Caco-2 (cell line): ENCODE measurements at regions not wholly inside any gene's neighbourhood (a gene's known extent, or its start where the extent isn't known, plus 50 kb on each side); places are given as distances from the start of the nearest gene placed in this dataset.
"Not testable (repeated sequence)": the region's sequence is repeated elsewhere in the genome, so short reads cannot be mapped to it uniquely, and the experiment has no call there.

ENCODE experiments used
- BruUV-seq: library from RNA; stranded (reverse); fragments of 400-500 nt; replicated peaks from 2 replicates; lab custom pipeline; 2021; lab: Mats Ljungman, UMichigan
- CTCF ChIA-PET: fragments of 300-600 bp; sonication (Branson Sonifier 250); formaldehyde crosslinking; loops from one replicate; lab custom pipeline; 2022; ENCODE audit warnings: antibody characterized with exemption; lab: Charles Lee
- POLR2A ChIA-PET: fragments of 300-600 bp; sonication (Branson Sonifier 250); formaldehyde crosslinking; loops from one replicate; lab custom pipeline; 2022; ENCODE audit warnings: antibody characterized with exemption; lab: Charles Lee
- DNase-seq, 2 experiments: peaks; one replicate each; pipeline versions ENCODE4 v3.0.0 to v3.0.0-alpha.2; 2020 to 2022
- H3K27me3 ChIP-seq: replicated peaks from 2 replicates; pipeline ENCODE4 v1.6.0; 2011; ENCODE audit warnings: low read length; ENCODE audit not compliant: control insufficient read depth, insufficient read depth
- H3K36me3 ChIP-seq: 2 replicates; pipeline ENCODE4 v1.5.1; 2011; ENCODE audit warnings: low read length; ENCODE audit not compliant: control insufficient read depth, insufficient read depth
- H3K4me1 ChIP-seq: fragments of 250-450 bp; sonication (Bioruptor Pico); 2 replicates; pipeline ENCODE4 v1.5.1; 2020; ENCODE audit warnings: mild to moderate bottlenecking
- H3K4me3 ChIP-seq: 2 replicates; pipeline ENCODE4 v1.5.1; 2011; ENCODE audit warnings: low read depth, mild to moderate bottlenecking, control low read depth, low read length
- H3K9me3 ChIP-seq: fragments of 250-450 bp; sonication (Bioruptor Pico); 2 replicates; pipeline ENCODE4 v1.5.1; 2020; ENCODE audit warnings: mild to moderate bottlenecking, moderate library complexity
- H3K27ac Mint-ChIP-seq: one replicate; pipeline ENCODE4 v1.8.0; 2022; ENCODE audit warnings: mixed read lengths; ENCODE audit not compliant: unreplicated experiment
- H3K27me3 Mint-ChIP-seq: one replicate; pipeline ENCODE4 v1.8.0; 2022; ENCODE audit warnings: mixed read lengths; ENCODE audit not compliant: insufficient read depth, unreplicated experiment
- H3K36me3 Mint-ChIP-seq: one replicate; pipeline ENCODE4 v1.8.0; 2022; ENCODE audit warnings: mild to moderate bottlenecking, mixed read lengths; ENCODE audit not compliant: insufficient read depth, unreplicated experiment
- H3K4me1 Mint-ChIP-seq: one replicate; pipeline ENCODE4 v1.8.0; 2022; ENCODE audit warnings: low read depth, mixed read lengths; ENCODE audit not compliant: unreplicated experiment
- H3K4me3 Mint-ChIP-seq: one replicate; pipeline ENCODE4 v1.8.0; 2022; ENCODE audit warnings: mild to moderate bottlenecking, moderate library complexity, mixed read lengths; ENCODE audit not compliant: unreplicated experiment
- H3K9me3 Mint-ChIP-seq: one replicate; pipeline ENCODE4 v1.8.0; 2022; ENCODE audit warnings: mixed read lengths; ENCODE audit not compliant: unreplicated experiment
- intact Hi-C: fragments of 100-400 bp; cut with micrococcal nuclease; formaldehyde crosslinking; loops from one replicate; pipeline ENCODE4 v1.10.0; 2022; ENCODE audit not compliant: unreplicated experiment
- TF ChIP-seq, protein P1 (sequence below), 2 experiments: fragments of 200-600 bp in 1 of 2; IDR thresholded peaks; 1 replicate in 1 of 2; 2 replicates in 1 of 2; pipeline versions ENCODE4 v1.5.1 to v1.8.0; 2011 to 2022; ENCODE audit warnings: antibody characterized with exemption in 1 of 2, control low read depth in 1 of 2, inconsistent platforms in 1 of 2, low read depth in 1 of 2, low read length in 1 of 2, mild to moderate bottlenecking in 1 of 2, moderate library complexity in 1 of 2; ENCODE audit not compliant: insufficient read depth in 1 of 2, severe bottlenecking in 1 of 2, unreplicated experiment in 1 of 2

DNA sequence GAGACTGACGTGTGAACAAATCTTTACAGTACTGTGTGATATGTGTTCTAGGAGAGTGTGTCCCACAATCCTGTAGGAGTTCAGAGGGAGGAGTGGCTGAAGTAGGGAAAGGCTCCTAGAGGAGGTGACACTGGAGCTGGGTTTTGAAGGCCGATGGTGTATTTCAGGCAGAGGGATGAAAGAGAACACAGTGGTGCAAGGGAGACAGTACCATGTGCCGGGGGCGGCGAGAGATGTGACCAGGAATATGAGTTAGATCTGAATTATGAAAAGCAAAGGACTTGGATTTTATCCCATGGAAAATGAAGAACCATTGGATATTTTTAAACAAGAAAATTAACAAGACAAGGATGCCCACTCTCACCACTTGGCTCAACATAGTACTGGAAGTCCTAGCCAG, 77.0 kb upstream of the ESRRB start:
- TF ChIP-seq, protein P1, sequence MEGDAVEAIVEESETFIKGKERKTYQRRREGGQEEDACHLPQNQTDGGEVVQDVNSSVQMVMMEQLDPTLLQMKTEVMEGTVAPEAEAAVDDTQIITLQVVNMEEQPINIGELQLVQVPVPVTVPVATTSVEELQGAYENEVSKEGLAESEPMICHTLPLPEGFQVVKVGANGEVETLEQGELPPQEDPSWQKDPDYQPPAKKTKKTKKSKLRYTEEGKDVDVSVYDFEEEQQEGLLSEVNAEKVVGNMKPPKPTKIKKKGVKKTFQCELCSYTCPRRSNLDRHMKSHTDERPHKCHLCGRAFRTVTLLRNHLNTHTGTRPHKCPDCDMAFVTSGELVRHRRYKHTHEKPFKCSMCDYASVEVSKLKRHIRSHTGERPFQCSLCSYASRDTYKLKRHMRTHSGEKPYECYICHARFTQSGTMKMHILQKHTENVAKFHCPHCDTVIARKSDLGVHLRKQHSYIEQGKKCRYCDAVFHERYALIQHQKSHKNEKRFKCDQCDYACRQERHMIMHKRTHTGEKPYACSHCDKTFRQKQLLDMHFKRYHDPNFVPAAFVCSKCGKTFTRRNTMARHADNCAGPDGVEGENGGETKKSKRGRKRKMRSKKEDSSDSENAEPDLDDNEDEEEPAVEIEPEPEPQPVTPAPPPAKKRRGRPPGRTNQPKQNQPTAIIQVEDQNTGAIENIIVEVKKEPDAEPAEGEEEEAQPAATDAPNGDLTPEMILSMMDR (IDR thresholded peaks at IDR 0.05; ENCODE audit: insufficient read depth in 1 of 2, low read depth in 1 of 2, low read length in 1 of 2, severe bottlenecking in 1 of 2, unreplicated experiment in 1 of 2): no peak
- peaks cover 24% of the 10 kb centered on the region for H3K27me3 Mint-ChIP-seq
- ChIA-PET POLR2A (no interaction called here), CTCF (no interaction called here)
- intact Hi-C loops: no loop called here
- Histone ChIP-seq H3K4me3 (no peak overlapping the region), H3K36me3 (no peaks in the 10 kb centered on the region), H3K9me3 (0 out of 2 replicates have a peak, but pooled peaks cover 4% of the 10 kb centered on the region), H3K27me3 (no peaks in the 10 kb centered on the region), H3K4me1 (no peaks in the 10 kb centered on the region; the same call in 1 of the 2 replicates)
- H3K27ac Mint-ChIP-seq: no peak overlapping the region
- no TSS peak for BruUV-seq
- H3K9me3 Mint-ChIP-seq: no peaks in the 10 kb centered on the region
- peaks cover 6% of the 10 kb centered on the region for H3K4me1 Mint-ChIP-seq
- DNase-seq: no peak
- H3K36me3 Mint-ChIP-seq: no peaks in the 10 kb centered on the region
- no peak overlapping the region for H3K4me3 Mint-ChIP-seq

DNA sequence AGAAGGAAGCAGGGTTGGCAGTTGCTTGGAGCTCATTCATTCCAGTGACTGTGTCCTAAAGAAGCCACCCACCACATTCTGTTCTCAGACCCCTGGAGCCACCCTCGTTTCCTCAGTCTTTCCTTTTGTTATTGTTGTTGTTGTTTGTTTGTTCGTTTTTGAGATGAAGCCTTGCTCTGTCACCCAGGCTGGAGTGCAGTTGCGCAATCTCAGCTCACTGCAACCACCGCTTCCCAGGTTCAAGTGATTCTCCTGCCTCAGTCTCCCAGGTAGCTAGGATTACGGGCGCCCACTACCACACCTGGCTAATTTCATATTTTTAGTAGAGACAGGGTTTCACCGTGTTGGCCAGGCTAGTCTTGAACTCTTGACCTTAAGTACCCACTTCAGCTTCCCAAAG, 72.7 kb upstream of the ESRRB start:
- BruUV-seq, H3K4me1 ChIP-seq, H3K4me3 Mint-ChIP-seq, H3K27me3 ChIP-seq, H3K36me3 Mint-ChIP-seq, H3K4me1 Mint-ChIP-seq, intact Hi-C loops, POLR2A ChIA-PET, H3K36me3 ChIP-seq, H3K9me3 Mint-ChIP-seq, H3K27ac Mint-ChIP-seq, H3K9me3 ChIP-seq, H3K4me3 ChIP-seq, DNase-seq: not testable (repeated sequence)
- H3K27me3 Mint-ChIP-seq: peaks cover 36% of the 10 kb centered on the region
- CTCF ChIA-PET: interaction anchor here (0.6 kb wide), 1 partner anchor 344 kb away, joined by 4 read pairs; no protein-coding TSS in a partner anchor

DNA sequence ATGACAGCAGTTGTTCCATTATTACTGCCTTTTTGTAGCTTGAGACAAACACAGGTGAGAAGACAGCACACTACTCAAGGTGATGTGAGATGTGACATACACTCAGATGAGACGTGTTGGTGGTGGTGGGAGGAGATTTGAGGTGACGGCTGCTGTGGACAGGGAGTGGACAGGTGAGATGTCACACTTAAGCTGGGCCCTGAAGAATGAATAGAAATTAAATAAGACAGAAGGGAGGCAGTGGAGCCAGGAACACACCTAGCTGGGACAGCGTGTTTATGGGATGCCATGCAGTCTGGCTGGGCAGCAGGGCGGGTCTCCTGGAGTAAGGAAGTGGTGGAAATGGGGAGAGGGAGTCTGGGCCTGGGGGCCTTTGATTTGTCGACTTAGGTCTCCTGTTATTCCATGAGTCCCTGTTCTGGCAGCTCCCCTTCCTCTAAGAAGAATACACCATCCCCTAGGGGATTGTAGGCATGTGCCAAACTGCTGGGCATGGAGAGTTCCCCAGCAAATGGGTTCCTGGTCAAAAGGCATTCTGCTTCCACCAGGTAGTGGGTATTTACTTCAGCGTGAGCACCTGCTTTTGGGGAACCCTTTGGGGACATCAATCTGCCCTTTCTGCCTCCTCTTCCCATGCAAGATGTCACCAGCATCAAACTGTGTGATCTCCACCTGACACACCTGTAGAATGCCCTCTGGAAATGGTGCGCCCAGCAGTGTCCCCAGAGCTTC, 71.2 kb upstream of the ESRRB start:
- H3K4me1 ChIP-seq: no peaks in the 10 kb centered on the region
- H3K9me3 Mint-ChIP-seq: no peaks in the 10 kb centered on the region
- no peak for DNase-seq
- H3K27me3 Mint-ChIP-seq: peaks cover 23% of the 10 kb centered on the region
- intact Hi-C loops: no loop called here
- no peaks in the 10 kb centered on the region for H3K4me1 Mint-ChIP-seq
- H3K27me3 ChIP-seq: no peaks in the 10 kb centered on the region; the same call in 1 of the 2 replicates
- H3K4me3 Mint-ChIP-seq: no peak overlapping the region
- no peak overlapping the region for H3K4me3 ChIP-seq
- no peaks in the 10 kb centered on the region for H3K36me3 ChIP-seq
- no TSS peak for BruUV-seq
- H3K9me3 ChIP-seq: 0 out of 2 replicates have a peak, but pooled peaks cover 4% of the 10 kb centered on the region
- H3K27ac Mint-ChIP-seq: no peak overlapping the region
- ChIA-PET POLR2A (no interaction called here), CTCF (no interaction called here)
- TF ChIP-seq, protein P1 (IDR thresholded peaks at IDR 0.05; ENCODE audit: insufficient read depth in 1 of 2, low read depth in 1 of 2, low read length in 1 of 2, severe bottlenecking in 1 of 2, unreplicated experiment in 1 of 2): no peak
- no peaks in the 10 kb centered on the region for H3K36me3 Mint-ChIP-seq
